ENCODE measurements at regions not wholly inside any gene's neighbourhood (a gene's known extent, or its start where the extent isn't known, plus 50 kb on each side); places are given as distances from the start of the nearest gene placed in this dataset.

- TF ChIP-seq CTCF (IDR thresholded peaks at IDR 0.05; ENCODE audit: low read length) (no peak), EZH2 (IDR thresholded peaks at IDR 0.05; ENCODE audit: borderline replicate concordance, low read length) (no peak)
These were observed 94.1 kb upstream of the CD53 start for GRCh38 chr1:110778821-110779220.
